Endothelial cell of umbilical vein (primary cell): ENCODE measurements at regions not wholly inside any gene's neighbourhood (a gene's known extent, or its start where the extent isn't known, plus 50 kb on each side); places are given as distances from the start of the nearest gene placed in this dataset.

Source experiments
- BruUV-seq: library from RNA; stranded (reverse); fragments of 400-500 nt; replicated peaks from 2 replicates; lab custom pipeline; 2021; lab: Mats Ljungman, UMichigan
- CTCF ChIA-PET: fragments of 300-600, 350-600 bp; sonication (Branson Sonifier 250); formaldehyde crosslinking; loops from one replicate; lab custom pipeline; 2021; ENCODE audit warnings: antibody characterized with exemption, inconsistent platforms; lab: Charles Lee
- POLR2A ChIA-PET: fragments of 300-600, 350-600 bp; sonication (Branson Sonifier 250); formaldehyde crosslinking; loops from one replicate; lab custom pipeline; 2021; ENCODE audit warnings: antibody characterized with exemption, inconsistent platforms; lab: Charles Lee
- DNase-seq: peaks from one replicate; pipeline ENCODE4 v3.0.0-alpha.2; 2011; ENCODE audit warnings: low read depth, low spot score
- FAIRE-seq: peaks from 2 replicates; lab custom pipeline; 2011; peaks lifted over from hg19 to GRCh38; lab: Jason Lieb, UNC
- H2AFZ ChIP-seq: 2 replicates; pipeline ENCODE4 v1.6.0; 2012; ENCODE audit warnings: low read depth, low read length, control low read depth, inconsistent platforms
- H3K27ac ChIP-seq: 2 replicates; pipeline ENCODE4 v1.5.1; 2011; ENCODE audit warnings: low read depth, mild to moderate bottlenecking, control low read depth, low read length, moderate library complexity; ENCODE audit not compliant: insufficient read depth
- H3K27me3 ChIP-seq, 2 experiments: 2 replicates each; pipeline versions ENCODE4 v1.6.0 to v1.6.1; 2011; ENCODE audit warnings: low read length in 2 of 2, mixed read lengths in 1 of 2; ENCODE audit not compliant: control insufficient read depth in 2 of 2, insufficient read depth in 2 of 2
- H3K36me3 ChIP-seq, 2 experiments: 2 replicates in 1 of 2; 3 replicates in 1 of 2; pipeline ENCODE4 v1.5.1; 2011; ENCODE audit warnings: low read length in 2 of 2, mild to moderate bottlenecking in 1 of 2, moderate library complexity in 1 of 2; ENCODE audit not compliant: control insufficient read depth in 2 of 2, insufficient read depth in 2 of 2; ENCODE audit errors: extremely low read depth in 1 of 2
- H3K4me1 ChIP-seq: 3 replicates; pipeline ENCODE4 v1.5.1; 2011; ENCODE audit warnings: mild to moderate bottlenecking, low read length; ENCODE audit not compliant: control insufficient read depth, insufficient read depth; ENCODE audit errors: extremely low read depth
- H3K4me2 ChIP-seq: 2 replicates; pipeline ENCODE4 v1.6.1; 2011; ENCODE audit warnings: low read length, control low read depth, mixed read lengths; ENCODE audit not compliant: insufficient read depth
- H3K4me3 ChIP-seq, 3 experiments: fragments of 200-600 bp in 1 of 3; sonication (generic), shearing (Covaris generic) in 1 of 3; replicated peaks in 1 of 3; 2 replicates each; pipeline ENCODE4 v1.5.1; 2011 to 2016; ENCODE audit warnings: control low read depth in 3 of 3, low read length in 3 of 3, mild to moderate bottlenecking in 2 of 3, inconsistent platforms in 1 of 3, low read depth in 1 of 3, moderate library complexity in 1 of 3; ENCODE audit not compliant: insufficient read depth in 1 of 3
- H3K79me2 ChIP-seq: 2 replicates; pipeline ENCODE4 v1.6.0; 2012; ENCODE audit warnings: low read length, inconsistent platforms; ENCODE audit not compliant: control insufficient read depth, insufficient read depth
- H3K9ac ChIP-seq: replicated peaks from 2 replicates; pipeline ENCODE3; 2011; ENCODE audit warnings: low read length, control low read depth; ENCODE audit not compliant: insufficient read depth; ENCODE audit errors: extremely low read depth
- H3K9me1 ChIP-seq: replicated peaks from 3 replicates; pipeline ENCODE4 v1.6.0; 2011; ENCODE audit warnings: mild to moderate bottlenecking, low read length; ENCODE audit not compliant: control insufficient read depth, insufficient read depth; ENCODE audit errors: extremely low read depth
- H3K9me3 ChIP-seq: replicated peaks from 2 replicates; pipeline ENCODE4 v1.5.1; 2012; ENCODE audit warnings: low read length, inconsistent platforms; ENCODE audit not compliant: control insufficient read depth, insufficient read depth
- H4K20me1 ChIP-seq: replicated peaks from 2 replicates; pipeline ENCODE3; 2011; ENCODE audit warnings: mild to moderate bottlenecking, low read length; ENCODE audit not compliant: control insufficient read depth, insufficient read depth; ENCODE audit errors: extremely low read depth
- CTCF ChIP-seq, 2 donors: IDR thresholded peaks; 1 replicate in 1 of 2; 2 replicates in 1 of 2; pipeline ENCODE4 v1.5.1; 2011; ENCODE audit warnings: low read length in 2 of 2, mild to moderate bottlenecking in 2 of 2, moderate library complexity in 2 of 2, control low read depth in 1 of 2, inconsistent platforms in 1 of 2, low read depth in 1 of 2; ENCODE audit not compliant: insufficient read depth in 1 of 2; ENCODE audit errors: extremely low read depth in 1 of 2
- FOS ChIP-seq: IDR thresholded peaks from 2 replicates; pipeline ENCODE4 v1.6.1; 2011; ENCODE audit warnings: mild to moderate bottlenecking, low read length, moderate library complexity, borderline replicate concordance; ENCODE audit not compliant: insufficient read depth
- JUN ChIP-seq: IDR thresholded peaks from 2 replicates; pipeline ENCODE4 v1.6.1; 2011; ENCODE audit warnings: borderline replicate concordance, low read depth; ENCODE audit not compliant: insufficient read length, insufficient read depth
- MAX ChIP-seq: IDR thresholded peaks from 2 replicates; pipeline ENCODE4 v1.6.1; 2011; ENCODE audit not compliant: insufficient read depth, insufficient read length
- MYC ChIP-seq: IDR thresholded peaks from one replicate; pipeline ENCODE4 v1.6.1; 2011; ENCODE audit warnings: mild to moderate bottlenecking, low read depth, low read length
- POLR2A ChIP-seq: IDR thresholded peaks from 2 replicates; pipeline ENCODE4 v1.6.1; 2012; ENCODE audit warnings: low read depth, mild to moderate bottlenecking, control low read depth, low read length
- POLR2AphosphoS5 ChIP-seq: IDR thresholded peaks from 2 replicates; pipeline ENCODE4 v1.6.1; 2012; ENCODE audit warnings: low read depth, mild to moderate bottlenecking, control low read depth, low read length, moderate library complexity; ENCODE audit not compliant: insufficient read depth
- dilution Hi-C: fragments of 300-500 bp; cut with MboI; formaldehyde crosslinking; loops from one replicate; pipeline ENCODE4 v1.15.0; 2019; ENCODE audit warnings: low sequenced_read_pairs; ENCODE audit not compliant: extremely low pct_ligation_motif_present
- intact Hi-C: fragments of 100-400 bp; cut with micrococcal nuclease; formaldehyde crosslinking; loops from one replicate; pipeline ENCODE4 v1.10.0; 2022

GRCh38 chr4:25525896-25526295 lies 129.8 kb upstream of the SLC34A2 start:
- no peaks in the 10 kb centered on the region for H3K9me1 ChIP-seq
- no peaks in the 10 kb centered on the region for H3K4me1 ChIP-seq
- H3K79me2 ChIP-seq, result no peaks in the 10 kb centered on the region
- H3K9ac ChIP-seq, result no peak overlapping the region
- POLR2A ChIA-PET, result no interaction called here
- H3K36me3 ChIP-seq, result no peaks in the 10 kb centered on the region
- CTCF ChIA-PET, result no interaction called here
- intact Hi-C loops (no loop called here), dilution Hi-C loops (no loop called here)
- H3K4me2 ChIP-seq, result no peak overlapping the region
- TF ChIP-seq JUN (no peak), CTCF (IDR thresholded peaks at IDR 0.05; ENCODE audit: extremely low read depth in 1 of 2, insufficient read depth in 1 of 2, low read depth in 1 of 2, low read length in 2 of 2) (no peak), FOS (no peak), POLR2A (no peak), MAX (no peak), POLR2AphosphoS5 (no peak), MYC (no peak)
- no peaks in the 10 kb centered on the region for H4K20me1 ChIP-seq
- no peak overlapping the region for H3K27ac ChIP-seq
- no peak overlapping the region for H3K4me3 ChIP-seq
- no peak for DNase-seq
- BruUV-seq, result no TSS peak
- FAIRE-seq, result no peak
- peaks cover 0 to 5% of the 10 kb centered on the region in 2 experiments for H3K27me3 ChIP-seq
- H2AFZ ChIP-seq, result no peak overlapping the region
- H3K9me3 ChIP-seq, result no peaks in the 10 kb centered on the region
